Astrocyte of the spinal cord (primary cell): ENCODE measurements at regions not wholly inside any gene's neighbourhood (a gene's known extent, or its start where the extent isn't known, plus 50 kb on each side); places are given as distances from the start of the nearest gene placed in this dataset.

Source experiments
- DNase-seq: peaks from one replicate; pipeline ENCODE4 v3.0.0; 2011; ENCODE audit warnings: low read depth, low spot score
- H3K4me3 ChIP-seq: 2 replicates; pipeline ENCODE4 v1.5.1; 2011; ENCODE audit warnings: low read depth, mild to moderate bottlenecking, low read length, moderate library complexity
- CTCF ChIP-seq: IDR thresholded peaks from 2 replicates; pipeline ENCODE4 v1.5.1; 2012; ENCODE audit warnings: low read depth, mild to moderate bottlenecking, low read length, inconsistent platforms
- in situ Hi-C: cut with HindIII; loops from 2 replicates; pipeline ENCODE4 v1.10.0; 2017; ENCODE audit warnings: low sequenced_read_pairs

- no peak for TF ChIP-seq CTCF
- no peak for DNase-seq
- no peak overlapping the region for H3K4me3 ChIP-seq
- in situ Hi-C loops, result no loop called here
Observed at GRCh38 chr14:28677381-28677780, 89.2 kb upstream of the FOXG1 start.

GRCh38 chr14:28678887-28679286, 87.7 kb upstream of the FOXG1 start:
- TF ChIP-seq CTCF, result no peak
- in situ Hi-C loops, result no loop called here
- no peak for DNase-seq
- no peak overlapping the region for H3K4me3 ChIP-seq

- no peak overlapping the region for H3K4me3 ChIP-seq
- DNase-seq, result no peak
- in situ Hi-C loops, result no loop called here
- no peak for TF ChIP-seq CTCF
Observed at GRCh38 chr14:28681681-28682080, 84.9 kb upstream of the FOXG1 start.

- no peak for DNase-seq
- in situ Hi-C loops, result no loop called here
- no peak overlapping the region for H3K4me3 ChIP-seq
- no peak for TF ChIP-seq CTCF
Observed at GRCh38 chr14:28690029-28690692, 76.4 kb upstream of the FOXG1 start.

- no peak for DNase-seq
- in situ Hi-C loops, result no loop called here
- no peak overlapping the region for H3K4me3 ChIP-seq
- no peak for TF ChIP-seq CTCF
Observed at GRCh38 chr14:28695109-28695508, 71.5 kb upstream of the FOXG1 start.

GRCh38 chr14:28701733-28702132, 64.9 kb upstream of the FOXG1 start:
- H3K4me3 ChIP-seq, result no peak overlapping the region
- DNase-seq, result no peak
- in situ Hi-C loops, result no loop called here
- TF ChIP-seq CTCF, result no peak
